ENCODE measurements at regions not wholly inside any gene's neighbourhood (a gene's known extent, or its start where the extent isn't known, plus 50 kb on each side); places are given as distances from the start of the nearest gene placed in this dataset.

- no peak overlapping the region for H3K4me3 ChIP-seq (ENCODE audit: low read depth, low read length)
- CTCF ChIA-PET = no interaction called here
- TF ChIP-seq CTCF (IDR thresholded peaks at IDR 0.05; ENCODE audit: insufficient read depth in 1 of 2, low read depth in 1 of 2, low read length in 1 of 2, severe bottlenecking in 1 of 2, unreplicated experiment in 1 of 2) = no peak
- no peaks in the 10 kb centered on the region for H3K9me3 ChIP-seq
- H3K27me3 ChIP-seq (replicated peaks; ENCODE audit: control insufficient read depth, insufficient read depth, low read length) = no peaks in the 10 kb centered on the region
- no peaks in the 10 kb centered on the region for H3K36me3 Mint-ChIP-seq (ENCODE audit: insufficient read depth, unreplicated experiment)
- no peaks in the 10 kb centered on the region for H3K4me1 Mint-ChIP-seq (ENCODE audit: low read depth, unreplicated experiment)
- DNase-seq = no peak
- POLR2A ChIA-PET = no interaction called here
- no peak overlapping the region for H3K4me3 Mint-ChIP-seq (ENCODE audit: unreplicated experiment)
- no TSS peak for BruUV-seq (replicated peaks)
- intact Hi-C loops (cut with micrococcal nuclease; ENCODE audit: unreplicated experiment) = no loop called here
- peaks cover 4% of the 10 kb centered on the region for H3K27me3 Mint-ChIP-seq (ENCODE audit: insufficient read depth, unreplicated experiment)
- H3K36me3 ChIP-seq (ENCODE audit: control insufficient read depth, insufficient read depth, low read length) = no peaks in the 10 kb centered on the region
- H3K9me3 Mint-ChIP-seq (ENCODE audit: unreplicated experiment) = peaks cover 4% of the 10 kb centered on the region
- H3K4me1 ChIP-seq = no peaks in the 10 kb centered on the region
- H3K27ac Mint-ChIP-seq (ENCODE audit: unreplicated experiment) = no peak overlapping the region
Measured at GRCh38 chr11:97943493-97943892, 1077.3 kb upstream of the CNTN5 start.

GRCh38 chr11:97948793-97949192 lies 1072.0 kb upstream of the CNTN5 start:
- H3K4me3 Mint-ChIP-seq (ENCODE audit: unreplicated experiment) = no peak overlapping the region
- no peaks in the 10 kb centered on the region for H3K36me3 Mint-ChIP-seq (ENCODE audit: insufficient read depth, unreplicated experiment)
- no peak overlapping the region for H3K27ac Mint-ChIP-seq (ENCODE audit: unreplicated experiment)
- CTCF ChIA-PET = no interaction called here
- H3K9me3 ChIP-seq = no peaks in the 10 kb centered on the region
- H3K9me3 Mint-ChIP-seq (ENCODE audit: unreplicated experiment) = peaks cover 10% of the 10 kb centered on the region
- no peaks in the 10 kb centered on the region for H3K27me3 Mint-ChIP-seq (ENCODE audit: insufficient read depth, unreplicated experiment)
- intact Hi-C loops (cut with micrococcal nuclease; ENCODE audit: unreplicated experiment) = no loop called here
- TF ChIP-seq CTCF (IDR thresholded peaks at IDR 0.05; ENCODE audit: insufficient read depth in 1 of 2, low read depth in 1 of 2, low read length in 1 of 2, severe bottlenecking in 1 of 2, unreplicated experiment in 1 of 2) = no peak
- H3K4me3 ChIP-seq (ENCODE audit: low read depth, low read length) = no peak overlapping the region
- no peaks in the 10 kb centered on the region for H3K4me1 Mint-ChIP-seq (ENCODE audit: low read depth, unreplicated experiment)
- no peaks in the 10 kb centered on the region for H3K4me1 ChIP-seq
- H3K36me3 ChIP-seq (ENCODE audit: control insufficient read depth, insufficient read depth, low read length) = no peaks in the 10 kb centered on the region
- no TSS peak for BruUV-seq (replicated peaks)
- POLR2A ChIA-PET = no interaction called here
- DNase-seq = no peak
- no peaks in the 10 kb centered on the region for H3K27me3 ChIP-seq (replicated peaks; ENCODE audit: control insufficient read depth, insufficient read depth, low read length)

- TF ChIP-seq CTCF (IDR thresholded peaks at IDR 0.05; ENCODE audit: insufficient read depth in 1 of 2, low read depth in 1 of 2, low read length in 1 of 2, severe bottlenecking in 1 of 2, unreplicated experiment in 1 of 2) = no peak
Measured at GRCh38 chr11:97955595-97955994, 1065.2 kb upstream of the CNTN5 start.

More at GRCh38 chr11:97955595-97955994, 1065.2 kb upstream of the CNTN5 start:
- H3K4me3 Mint-ChIP-seq (ENCODE audit: unreplicated experiment) = no peak overlapping the region
- H3K27me3 Mint-ChIP-seq (ENCODE audit: insufficient read depth, unreplicated experiment) = no peaks in the 10 kb centered on the region
- Histone ChIP-seq H3K4me1 (no peaks in the 10 kb centered on the region), H3K27me3 (replicated peaks; ENCODE audit: control insufficient read depth, insufficient read depth, low read length) (no peaks in the 10 kb centered on the region), H3K4me3 (ENCODE audit: low read depth, low read length) (no peak overlapping the region), H3K36me3 (ENCODE audit: control insufficient read depth, insufficient read depth, low read length) (no peaks in the 10 kb centered on the region), H3K9me3 (no peaks in the 10 kb centered on the region)
- POLR2A ChIA-PET = no interaction called here
- H3K36me3 Mint-ChIP-seq (ENCODE audit: insufficient read depth, unreplicated experiment) = no peaks in the 10 kb centered on the region
- H3K9me3 Mint-ChIP-seq (ENCODE audit: unreplicated experiment) = no peaks in the 10 kb centered on the region
- intact Hi-C loops (cut with micrococcal nuclease; ENCODE audit: unreplicated experiment) = no loop called here
- no peak overlapping the region for H3K27ac Mint-ChIP-seq (ENCODE audit: unreplicated experiment)
- no peaks in the 10 kb centered on the region for H3K4me1 Mint-ChIP-seq (ENCODE audit: low read depth, unreplicated experiment)
- no TSS peak for BruUV-seq (replicated peaks)
- CTCF ChIA-PET = no interaction called here
- no peak for DNase-seq
